HG03439 (cell line): ENCODE measurements at regions not wholly inside any gene's neighbourhood (a gene's known extent, or its start where the extent isn't known, plus 50 kb on each side); places are given as distances from the start of the nearest gene placed in this dataset.

ENCODE experiments used
- ATAC-seq: cut with Tn5 transposase; IDR thresholded peaks from one replicate; pipeline ENCODE4 v1.9.1; 2021; ENCODE audit warnings: mild to moderate bottlenecking, moderate library complexity; ENCODE audit not compliant: unreplicated experiment

DNA sequence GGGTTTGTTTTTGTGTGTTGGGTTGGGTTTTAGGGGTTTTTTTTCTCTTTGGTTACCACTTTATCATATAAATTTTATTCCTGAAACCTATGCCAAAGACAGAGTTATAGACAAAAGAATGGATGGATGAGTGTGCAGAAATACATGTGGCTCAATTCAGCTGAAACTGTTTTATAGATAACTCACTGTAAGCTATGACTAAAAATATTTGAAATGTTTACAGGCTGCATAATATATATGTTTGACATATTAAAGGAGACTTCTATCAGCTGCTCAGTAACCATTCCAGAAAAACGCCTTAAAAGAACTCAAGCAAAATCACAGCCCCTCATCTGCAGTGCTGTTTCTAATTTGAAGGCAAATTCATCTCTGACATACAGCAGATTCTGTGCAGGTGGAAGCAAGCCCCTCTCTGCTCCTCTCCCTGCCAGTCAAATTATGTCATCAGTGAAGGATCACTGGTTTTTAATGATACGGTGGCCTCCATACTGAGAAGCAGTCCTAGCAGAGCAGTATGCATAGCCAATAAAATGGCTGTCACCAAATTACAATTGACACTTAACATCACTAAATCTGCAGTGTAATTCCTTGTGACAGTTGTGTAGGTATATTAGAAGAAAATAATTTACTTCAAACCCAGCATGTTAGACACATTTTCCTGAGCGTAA lies 301.6 kb downstream of the NR2F1-AS1 start:
- no peak for ATAC-seq

DNA sequence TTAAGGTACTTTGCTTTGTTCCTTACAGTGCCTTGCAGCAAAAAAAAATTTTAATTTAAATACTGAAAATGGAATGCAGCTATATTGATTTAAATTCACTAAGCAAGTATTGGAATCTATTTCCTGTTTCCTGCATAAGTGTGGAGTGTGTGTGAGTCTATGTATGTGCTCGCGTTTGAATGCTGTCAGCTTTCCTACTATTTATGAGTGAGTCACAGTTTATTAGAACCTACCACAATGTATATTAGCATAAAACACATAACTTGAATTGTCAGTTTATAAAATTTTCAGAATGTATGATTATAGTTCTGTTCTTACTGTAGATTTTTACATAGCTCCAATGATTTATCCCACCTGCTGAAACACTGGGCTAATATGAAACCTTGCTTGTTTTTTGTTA lies 302.1 kb downstream of the NR2F1-AS1 start:
- no peak for ATAC-seq

DNA sequence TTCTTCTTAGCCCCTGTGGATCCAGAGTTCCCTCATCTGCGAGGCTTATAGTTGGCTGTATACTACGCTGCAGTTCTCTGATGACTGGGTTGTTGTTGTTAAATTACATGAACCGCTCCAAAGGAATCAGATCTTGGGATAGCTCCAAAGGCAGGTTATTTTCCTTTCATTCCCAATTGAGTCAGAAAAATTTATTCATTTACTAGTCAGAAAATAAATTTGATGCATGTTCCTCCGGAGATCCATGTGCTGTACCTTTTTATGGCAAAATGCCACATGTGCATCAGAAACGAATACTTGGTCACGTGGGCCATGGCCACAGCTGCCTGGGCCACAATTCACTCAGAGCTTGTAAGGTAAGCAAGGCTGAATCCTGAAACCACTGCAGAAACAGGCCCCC lies 304.0 kb downstream of the NR2F1-AS1 start:
- ATAC-seq: no peak

DNA sequence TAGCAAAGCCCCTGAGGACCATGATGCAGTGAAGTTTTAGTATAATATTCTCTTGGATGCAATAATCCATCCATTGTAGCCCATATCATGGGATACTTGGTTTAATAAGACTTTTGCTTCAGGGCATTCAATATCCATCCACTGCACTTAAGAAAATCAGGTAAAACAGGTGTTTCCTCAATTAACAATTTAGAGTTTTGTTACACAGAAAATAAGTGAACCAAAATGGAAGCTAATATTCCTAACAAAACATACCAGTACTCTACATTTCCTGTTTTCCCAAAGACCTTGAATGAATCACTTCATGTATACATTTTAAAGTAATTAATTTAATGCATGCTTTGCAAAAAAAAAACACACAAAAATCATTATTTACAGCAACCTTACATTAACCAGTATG lies 305.6 kb downstream of the NR2F1-AS1 start:
- ATAC-seq: no peak

DNA sequence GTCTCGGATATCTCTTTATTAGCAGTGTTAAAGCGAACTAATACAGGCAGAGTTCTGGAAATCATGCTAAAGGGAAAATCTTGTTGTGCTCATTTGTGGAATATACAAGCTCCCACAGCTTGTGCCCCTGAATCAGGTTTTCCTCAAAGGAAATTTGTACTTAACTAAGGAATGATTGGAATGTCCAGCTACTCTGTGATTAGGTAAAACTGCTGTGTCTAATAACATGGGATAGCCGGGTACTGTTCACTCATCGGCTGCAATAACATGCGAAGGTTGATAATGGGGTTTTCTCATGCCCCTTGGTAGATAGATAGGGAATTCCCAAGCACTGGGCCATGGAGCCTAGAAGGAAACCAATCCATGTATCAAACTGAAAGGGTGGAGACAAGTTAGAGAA lies 306.7 kb downstream of the NR2F1-AS1 start:
- no peak for ATAC-seq

DNA sequence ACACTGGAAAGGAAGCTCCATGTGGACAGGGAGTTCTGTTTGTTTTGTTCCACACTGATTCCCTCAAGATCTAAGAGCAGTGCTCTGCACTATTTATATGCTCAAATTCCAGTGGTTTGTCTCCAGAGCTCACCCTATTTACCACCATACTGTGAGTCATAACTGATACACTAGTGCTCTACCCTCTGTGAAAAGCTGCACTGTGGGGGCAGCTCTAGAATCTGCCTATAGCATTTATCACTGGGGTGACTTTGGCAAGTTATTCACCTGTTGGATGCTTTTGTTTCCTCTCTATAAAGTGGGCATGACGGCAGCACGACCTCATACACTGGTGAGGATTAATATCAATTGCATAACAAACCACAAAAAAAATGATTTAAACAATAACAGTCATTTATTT lies 307.8 kb downstream of the NR2F1-AS1 start:
- ATAC-seq: no peak

DNA sequence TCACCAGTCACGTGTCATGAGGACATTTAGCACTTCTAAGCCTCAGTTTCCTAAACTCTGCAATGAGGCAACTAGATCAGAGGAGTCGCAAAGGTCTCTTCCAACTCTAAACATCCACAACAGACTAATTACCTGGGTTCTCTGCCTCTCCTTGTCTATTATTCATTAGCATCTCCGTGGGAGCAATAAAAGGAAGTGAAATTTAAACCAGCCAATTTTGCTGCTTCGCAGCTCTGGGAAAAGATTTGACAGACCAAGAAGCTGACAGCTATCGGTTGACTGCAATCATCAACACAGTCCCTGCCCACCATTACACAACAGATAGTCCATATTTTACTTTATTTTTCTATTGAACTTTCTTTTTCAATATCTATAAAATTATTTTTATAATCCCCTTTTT lies 308.9 kb downstream of the NR2F1-AS1 start:
- ATAC-seq: no peak

DNA sequence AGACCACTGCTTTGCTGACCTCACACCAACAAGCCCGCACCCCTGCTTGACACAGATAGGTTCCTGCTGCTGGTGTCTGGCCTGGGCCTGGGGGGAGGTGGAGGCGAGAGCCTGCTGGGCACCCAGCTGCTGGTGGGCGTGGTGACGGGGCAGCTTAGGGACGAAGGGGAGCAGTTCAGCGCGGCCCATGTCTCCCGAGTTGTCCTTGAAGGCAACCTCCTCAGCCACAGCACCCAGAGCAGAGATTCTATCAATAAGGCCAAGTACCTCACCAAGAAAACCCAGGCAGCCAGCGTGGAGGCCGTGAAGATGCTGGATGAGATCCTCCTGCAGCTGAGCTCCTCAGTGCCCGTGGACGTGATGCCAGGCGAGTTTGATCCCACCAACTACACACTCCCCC lies 313.3 kb downstream of the NR2F1-AS1 start:
- ATAC-seq: no peak

DNA sequence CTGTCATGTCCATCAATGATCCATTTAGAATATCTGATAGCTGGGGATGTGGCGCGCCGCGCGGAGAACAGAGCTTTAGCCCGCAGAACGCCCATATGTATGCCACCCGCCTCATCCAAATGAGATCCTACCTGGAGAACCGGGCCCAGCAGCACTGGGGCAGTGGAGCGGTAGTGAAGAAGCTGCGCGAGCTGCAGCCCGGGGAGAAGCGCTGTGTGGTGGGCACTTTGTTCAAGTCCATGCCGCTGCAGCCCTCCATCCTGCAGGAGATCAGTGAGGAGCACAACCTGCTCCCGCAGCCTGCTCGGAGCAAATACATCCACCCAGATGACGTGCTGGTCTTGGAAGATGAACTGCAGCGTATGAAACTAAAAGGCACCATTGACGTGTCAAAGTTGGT lies 313.7 kb downstream of the NR2F1-AS1 start:
- ATAC-seq: no peak

DNA sequence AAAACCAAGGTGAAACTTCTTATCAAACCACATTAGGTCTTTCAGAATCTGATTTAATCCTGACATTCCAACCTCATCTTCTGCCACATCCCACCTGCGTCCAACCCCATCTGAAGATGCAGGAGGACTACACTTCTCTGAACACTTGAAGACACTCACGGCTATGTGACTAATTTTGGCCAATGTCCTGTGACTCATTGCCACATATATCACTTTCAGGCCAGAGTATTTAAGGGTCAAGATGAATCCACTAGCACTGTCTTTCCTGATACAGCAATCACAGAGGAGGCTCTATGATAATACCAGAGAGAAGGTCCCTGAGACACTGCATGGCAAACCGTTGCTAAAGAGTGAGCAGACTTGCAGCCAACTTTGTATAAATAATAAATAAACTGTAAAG lies 323.4 kb downstream of the NR2F1-AS1 start:
- ATAC-seq: no peak

DNA sequence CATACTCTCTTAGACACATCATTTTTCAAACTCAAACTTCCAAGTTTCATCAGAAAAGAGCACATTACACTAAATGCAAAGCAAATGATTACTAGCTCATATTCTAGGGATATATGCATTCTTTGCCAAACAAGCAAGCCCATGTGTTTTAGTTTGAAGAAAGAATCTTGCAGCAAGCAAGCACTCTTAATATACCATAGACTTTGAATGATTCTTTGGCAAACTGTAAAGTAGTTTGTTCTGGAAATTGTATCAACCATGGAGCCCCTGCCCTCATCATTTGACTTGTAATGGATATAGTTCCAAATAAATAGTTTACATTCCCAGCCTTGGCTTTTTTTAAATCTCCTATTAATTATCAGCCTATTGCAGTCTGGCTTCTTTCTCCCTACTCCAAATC lies 325.2 kb downstream of the NR2F1-AS1 start:
- no peak for ATAC-seq

DNA sequence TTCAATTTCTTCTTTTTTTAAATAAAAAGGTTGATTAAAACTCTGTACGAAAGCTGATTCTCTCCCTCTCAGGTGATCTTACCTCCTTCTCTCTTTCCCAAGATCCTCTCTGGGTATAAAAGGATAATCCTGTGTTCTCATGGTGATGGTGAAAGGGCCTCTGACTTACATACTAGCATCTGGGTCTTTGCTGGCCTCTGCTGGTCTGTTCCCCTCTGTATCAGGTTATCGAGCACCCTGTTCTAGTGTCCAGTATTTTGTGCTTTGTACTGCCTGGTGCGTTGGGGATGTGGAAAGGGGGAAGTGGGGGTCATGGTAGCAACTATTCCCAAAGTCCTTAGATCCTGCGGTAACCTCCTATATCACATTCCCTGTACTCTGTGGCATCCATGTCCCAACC lies 328.9 kb downstream of the NR2F1-AS1 start:
- ATAC-seq: no peak

DNA sequence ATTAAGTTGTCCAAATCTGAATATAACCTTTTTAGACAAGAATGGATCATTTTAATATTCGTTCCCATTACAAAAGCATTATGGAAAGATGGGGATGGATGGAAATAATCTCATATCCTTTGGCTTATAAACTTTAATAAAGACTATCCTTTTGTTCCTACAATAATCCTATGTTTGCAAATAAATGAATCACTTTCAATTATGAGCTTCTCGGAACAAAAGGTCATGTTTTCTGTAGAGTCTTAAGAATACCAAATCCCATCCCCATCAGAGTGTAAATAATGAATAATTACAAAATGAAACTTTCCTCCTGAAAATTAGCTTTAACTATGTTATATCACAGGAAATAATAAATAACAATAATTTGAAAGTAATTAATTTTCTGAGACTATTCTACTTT lies 329.7 kb downstream of the NR2F1-AS1 start:
- no peak for ATAC-seq

DNA sequence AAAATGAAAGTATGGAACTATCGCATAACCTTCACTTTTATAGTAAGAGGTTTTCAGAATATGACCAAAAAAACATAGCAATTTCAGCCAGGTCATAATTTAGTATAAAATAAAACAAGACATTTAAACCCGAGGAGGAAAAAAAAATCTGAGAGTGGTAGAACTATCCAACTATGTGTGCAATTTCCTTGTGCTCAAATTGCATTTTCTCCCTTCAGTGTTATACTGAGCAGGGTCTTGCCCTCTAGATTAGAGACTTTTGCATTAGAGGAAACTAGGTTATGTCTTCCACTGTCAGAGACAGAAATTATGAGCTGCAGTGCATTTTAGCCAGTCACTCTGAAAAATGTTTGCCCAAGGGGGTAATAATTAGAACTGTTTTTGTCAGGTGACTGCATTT lies 330.6 kb downstream of the NR2F1-AS1 start:
- ATAC-seq: no peak

DNA sequence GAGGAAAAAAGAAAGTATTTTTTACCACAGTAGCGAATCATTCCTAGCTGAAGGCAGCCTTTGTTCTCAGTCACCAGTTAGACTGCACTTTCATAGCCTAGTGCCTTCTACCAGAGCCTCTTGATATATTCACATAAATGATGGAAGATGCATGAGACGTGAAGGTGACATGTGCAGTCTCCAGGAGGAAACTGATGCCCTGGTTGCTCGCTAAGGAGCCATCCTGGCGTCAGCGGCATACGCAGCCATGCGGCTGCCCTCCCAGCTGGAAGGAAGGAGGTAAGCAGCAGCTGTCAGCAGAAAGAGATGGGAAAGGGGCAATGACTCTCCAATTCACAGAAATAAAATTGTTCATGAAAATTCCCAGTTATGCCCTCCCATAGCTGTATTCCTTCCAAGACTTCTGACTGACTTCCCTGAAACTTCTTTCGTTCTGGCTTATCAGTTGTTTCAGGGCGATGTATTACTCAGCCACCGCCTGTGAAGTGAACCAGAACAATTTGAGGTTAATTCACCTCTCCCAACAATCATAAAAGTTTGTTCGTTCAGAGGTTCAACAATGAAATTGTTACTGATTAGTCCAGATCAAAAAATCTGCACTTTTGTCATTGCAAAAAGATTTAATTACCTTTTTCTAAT lies 331.2 kb downstream of the NR2F1-AS1 start:
- no peak for ATAC-seq

DNA sequence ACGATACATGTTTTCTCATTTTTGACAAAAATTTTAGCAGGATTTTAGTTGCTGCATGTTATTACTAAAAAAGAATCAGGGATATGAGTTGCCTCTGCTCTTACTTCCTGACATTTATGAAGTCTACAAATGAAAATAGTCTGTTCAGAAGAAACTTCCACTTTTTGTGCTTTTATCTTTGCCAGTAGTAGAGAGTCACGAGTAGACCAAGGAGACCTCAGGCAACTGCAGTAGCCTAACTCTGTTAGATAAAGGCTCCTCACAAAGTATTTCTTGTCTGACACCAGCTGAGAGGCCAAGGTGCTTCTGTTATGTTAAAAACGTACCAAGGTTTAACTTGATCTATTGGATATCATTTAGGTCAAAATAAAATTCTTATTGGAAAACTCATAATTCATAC lies 333.9 kb downstream of the NR2F1-AS1 start:
- no peak for ATAC-seq

DNA sequence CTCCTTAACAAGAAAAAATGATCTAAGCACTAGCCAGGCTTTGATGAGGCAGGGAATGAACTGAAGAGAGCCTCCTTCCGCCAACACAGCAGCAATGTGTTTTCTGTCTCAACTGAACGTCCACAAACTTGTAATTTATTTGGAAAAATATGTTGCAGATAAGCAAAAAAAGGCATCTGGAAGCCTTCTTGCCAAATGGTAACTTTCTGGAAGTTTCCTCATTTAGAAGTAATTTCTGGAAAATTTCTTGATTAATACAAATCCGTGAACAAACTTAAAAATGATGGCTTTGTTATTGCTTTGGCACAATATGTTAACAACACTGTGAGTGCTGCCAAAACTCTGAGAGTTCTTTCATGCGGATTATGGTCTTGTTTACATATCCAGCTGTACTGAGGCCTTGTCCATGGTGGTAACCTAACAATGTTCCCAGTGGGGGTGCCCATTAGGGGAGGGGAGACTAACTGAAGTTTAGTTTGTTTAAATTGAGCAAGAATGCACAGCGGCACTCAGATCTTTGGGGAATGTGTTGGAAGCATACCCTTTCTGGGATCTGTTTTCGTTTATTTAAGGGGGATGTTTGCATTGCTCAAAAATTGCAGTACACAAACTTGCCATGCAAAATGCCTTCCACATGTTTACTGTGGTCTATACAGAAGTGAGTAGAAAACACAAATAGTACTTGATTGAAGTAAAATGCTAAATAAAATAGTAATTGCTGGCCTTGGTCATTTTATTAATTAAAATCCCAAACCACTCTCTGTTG lies 334.7 kb downstream of the NR2F1-AS1 start:
- ATAC-seq: no peak

DNA sequence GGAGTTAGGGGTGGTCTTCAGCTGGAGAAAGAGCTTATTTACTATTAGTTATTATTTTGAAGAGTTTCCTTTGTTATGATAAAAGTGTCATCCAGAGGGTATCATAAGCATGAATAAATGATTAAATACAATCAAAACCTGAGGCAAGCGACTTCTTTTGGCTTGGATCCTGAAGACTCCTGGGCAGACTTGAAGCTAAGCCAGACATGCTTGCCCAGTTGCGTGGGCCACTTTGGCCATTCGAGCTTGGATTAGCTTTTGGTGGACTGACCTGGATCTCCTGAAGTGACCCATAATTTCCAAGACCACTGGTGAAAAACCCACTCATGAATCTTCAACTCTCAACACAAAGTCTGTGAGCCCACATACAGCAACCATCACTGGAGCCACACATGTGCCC lies 335.8 kb downstream of the NR2F1-AS1 start:
- no peak for ATAC-seq

DNA sequence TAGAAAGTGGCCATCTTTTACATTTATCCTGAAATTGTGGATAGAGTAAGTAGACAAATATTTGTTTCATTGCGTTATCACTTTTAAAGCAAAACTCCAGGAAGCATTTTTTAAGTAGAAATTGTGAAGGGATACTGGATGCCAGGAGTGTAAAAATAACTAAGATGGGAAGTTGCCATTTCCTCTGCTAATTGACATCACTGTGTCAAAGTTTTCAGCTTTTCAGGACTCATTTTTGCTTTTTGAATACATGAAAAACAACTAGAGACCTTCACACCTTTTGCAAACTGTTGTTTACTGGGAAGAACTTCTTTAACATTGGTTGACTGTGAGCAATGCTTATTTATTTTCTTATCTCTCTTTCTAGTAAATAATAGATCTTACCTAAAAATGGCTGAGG lies 337.5 kb downstream of the NR2F1-AS1 start:
- ATAC-seq: no peak

DNA sequence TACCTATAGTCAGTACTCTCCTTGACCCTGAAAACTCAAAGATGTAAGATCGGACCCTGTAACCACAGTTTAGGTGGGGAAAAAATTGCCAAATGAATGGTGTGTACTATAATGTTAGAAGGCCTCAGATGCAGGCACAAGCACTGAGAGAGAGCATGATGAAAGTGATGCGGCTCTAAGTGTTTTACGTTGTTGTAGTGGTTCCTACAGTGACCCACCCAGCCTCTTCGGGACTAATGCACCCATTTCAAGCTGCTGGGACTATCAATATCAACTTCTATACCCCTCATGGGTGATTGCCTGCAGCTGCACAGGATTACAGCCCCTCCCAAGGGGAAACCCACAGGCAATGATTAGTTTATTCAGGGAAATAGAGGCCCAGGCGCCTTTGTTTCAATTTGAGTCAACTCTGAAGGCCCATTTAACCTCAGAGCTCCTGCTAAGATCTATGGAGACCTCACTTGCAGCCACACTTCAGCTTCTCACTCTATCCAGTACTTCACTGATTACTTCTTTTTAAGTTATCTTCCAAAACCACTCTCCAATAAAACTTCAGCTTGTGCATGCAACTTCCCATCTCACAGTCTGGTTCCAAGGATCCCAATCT lies 340.7 kb downstream of the NR2F1-AS1 start:
- no peak for ATAC-seq

DNA sequence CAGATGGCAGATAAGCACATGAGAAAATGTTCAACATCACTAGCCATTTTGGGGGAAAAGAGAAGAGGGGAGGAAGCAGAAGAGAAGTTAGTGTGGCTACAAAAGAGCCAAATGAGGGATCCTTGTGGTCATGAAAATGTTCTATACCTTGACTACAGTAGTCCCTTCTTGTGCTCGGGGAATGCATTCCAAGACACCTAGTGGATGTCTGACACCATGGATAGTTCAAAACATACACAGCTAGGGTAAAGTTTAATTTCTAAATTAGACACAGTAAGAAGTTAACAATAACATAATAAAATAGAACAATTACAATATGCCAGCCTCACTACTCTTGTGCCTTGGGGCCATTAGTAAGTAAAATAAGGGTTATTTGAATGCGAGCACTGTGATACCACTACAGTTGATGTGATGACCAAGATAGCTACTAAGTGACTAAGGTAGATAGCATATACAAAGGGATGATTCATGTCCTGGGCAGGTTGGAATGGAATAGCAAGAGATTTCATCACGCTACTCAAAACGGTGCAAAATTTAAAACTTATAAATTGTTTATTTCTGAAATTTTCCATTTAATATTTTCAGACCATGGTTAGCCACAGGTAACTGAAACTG lies 344.1 kb downstream of the NR2F1-AS1 start:
- ATAC-seq: no peak
